Stomach (tissue), 8 donors: ENCODE measurements at regions not wholly inside any gene's neighbourhood (a gene's known extent, or its start where the extent isn't known, plus 50 kb on each side); places are given as distances from the start of the nearest gene placed in this dataset.
"Not testable (repeated sequence)": the region's sequence is repeated elsewhere in the genome, so short reads cannot be mapped to it uniquely, and the experiment has no call there.

ENCODE experiments used
- DNase-seq, 2 donors: peaks; one replicate each; pipeline versions ENCODE4 v3.0.0 to v3.0.0-alpha.2; 2013 to 2019
- H3K27ac ChIP-seq, 5 donors: fragments of 200-600 bp in 4 of 5; sonication (generic) in 4 of 5; one replicate each; pipeline ENCODE4 v1.5.1; 2013 to 2019; ENCODE audit warnings: mild to moderate bottlenecking in 1 of 5, moderate library complexity in 1 of 5
- H3K27me3 ChIP-seq, 3 donors: fragments of 200-600 bp; sonication (generic); one replicate each; pipeline ENCODE4 v1.5.1; 2017 to 2019; ENCODE audit warnings: mixed run types in 1 of 3
- H3K36me3 ChIP-seq, 4 donors: fragments of 200-600 bp; sonication (generic); 1 replicate in 3 of 4; 2 replicates in 1 of 4; pipeline ENCODE4 v1.5.1; 2016 to 2019
- H3K4me1 ChIP-seq, 4 donors: fragments of 200-600 bp; sonication (generic); one replicate each; pipeline ENCODE4 v1.5.1; 2016 to 2019
- H3K4me3 ChIP-seq, 4 donors: fragments of 200-600 bp; sonication (generic) in 3 of 4; one replicate each; pipeline ENCODE4 v1.5.1; 2016 to 2019; ENCODE audit warnings: mild to moderate bottlenecking in 1 of 4
- H3K9me3 ChIP-seq, 4 donors: fragments of 200-600 bp; sonication (generic); one replicate each; pipeline ENCODE4 v1.5.1; 2016 to 2019
- CTCF ChIP-seq, 7 experiments: fragments of 450-650 bp in 4 of 7; fragments of 200-600 bp in 3 of 7; sonication (generic) in 3 of 7; IDR thresholded peaks; one replicate each; pipeline ENCODE4 v1.5.1; 2016 to 2019; ENCODE audit warnings: antibody characterized with exemption in 7 of 7, control low read depth in 2 of 7, mild to moderate bottlenecking in 1 of 7
- EP300 ChIP-seq: sonication (generic); formaldehyde crosslinking; IDR thresholded peaks from one replicate; pipeline ENCODE4 v1.6.1; 2017; ENCODE audit warnings: antibody characterized with exemption
- POLR2A ChIP-seq, 4 donors: fragments of 450-650 bp; IDR thresholded peaks; one replicate each; pipeline ENCODE4 v1.6.1; 2016; ENCODE audit warnings: antibody characterized with exemption in 4 of 4, control low read depth in 2 of 4, mild to moderate bottlenecking in 1 of 4, moderate library complexity in 1 of 4
- POLR2AphosphoS5 ChIP-seq, 3 donors: sonication (generic); formaldehyde crosslinking; IDR thresholded peaks; one replicate each; pipeline ENCODE4 v1.6.1; 2016; ENCODE audit warnings: antibody characterized with exemption in 3 of 3
- WGBS, 5 donors: extraction: QIAGEN DNeasy Blood & Tissue Kit in 3 of 5; methylation state at CpG; one replicate each; pipeline versions ENCODE4 v1.1.5 to v1.1.7; 2013 to 2018; 5-methylcytosine and 5-hydroxymethylcytosine counted together
- intact Hi-C: fragments of 100-400 bp; cut with DNase I; formaldehyde crosslinking; loops from one replicate; pipeline ENCODE4 v1.15.1; 2023; ENCODE audit warnings: low total_unique reads
- donor health status: healthy with polysubstance abuse.
- donor health status: Bipolar disorder and iron deficiency.
- donor health status: healthy.

- no peak for TF ChIP-seq EP300
- no peak for TF ChIP-seq POLR2AphosphoS5 (IDR thresholded peaks at IDR 0.05)
- no peak for TF ChIP-seq POLR2A (IDR thresholded peaks at IDR 0.05)
- no peak for TF ChIP-seq CTCF (IDR thresholded peaks at IDR 0.05)
- no peaks in the 10 kb centered on the region for H3K36me3 ChIP-seq
- 73 to 86% (median 83%) methylated on average over 4 of the region's 4 CpGs for WGBS, 5 donors
- no peak overlapping the region for H3K27ac ChIP-seq
- no peaks in the 10 kb centered on the region for H3K27me3 ChIP-seq
- DNase-seq: no peak
- H3K4me3 ChIP-seq: no peak overlapping the region
- H3K4me1 ChIP-seq: no peaks in the 10 kb centered on the region
- intact Hi-C loops: no loop called here
- H3K9me3 ChIP-seq: no peaks in the 10 kb centered on the region
These were observed 246.3 kb downstream of the NUAK1 start for GRCh38 chr12:105892362-105892910.

GRCh38 chr12:105895197-105895832 lies 243.4 kb downstream of the NUAK1 start:
- H3K36me3 ChIP-seq, H3K27ac ChIP-seq, H3K27me3 ChIP-seq, H3K4me1 ChIP-seq, H3K9me3 ChIP-seq, DNase-seq, H3K4me3 ChIP-seq, intact Hi-C loops: not testable (repeated sequence)
- 63 to 73% (median 70%) methylated on average over 10 of the region's 10 CpGs for WGBS, 5 donors

GRCh38 chr12:105897311-105897725 lies 241.4 kb downstream of the NUAK1 start:
- no peak for DNase-seq
- Histone ChIP-seq H3K4me3 (no peak overlapping the region), H3K27me3 (no peaks in the 10 kb centered on the region), H3K27ac (no peak overlapping the region), H3K4me1 (no peaks in the 10 kb centered on the region), H3K36me3 (no peaks in the 10 kb centered on the region), H3K9me3 (no peaks in the 10 kb centered on the region)
- intact Hi-C loops: no loop called here
- no peak for TF ChIP-seq POLR2AphosphoS5 (IDR thresholded peaks at IDR 0.05)
- 56 to 82% (median 69%) methylated on average over 1 of the region's 1 CpG for WGBS, 5 donors

GRCh38 chr12:105898271-105898670 lies 240.5 kb downstream of the NUAK1 start:
- DNase-seq, H3K27me3 ChIP-seq, H3K9me3 ChIP-seq, intact Hi-C loops, H3K4me3 ChIP-seq, H3K27ac ChIP-seq, H3K4me1 ChIP-seq, H3K36me3 ChIP-seq: not testable (repeated sequence)
- WGBS, 5 donors: 68 to 79% (median 70%) methylated on average over 6 of the region's 6 CpGs

GRCh38 chr12:105899589-105899988 lies 239.2 kb downstream of the NUAK1 start:
- Histone ChIP-seq H3K4me1 (no peaks in the 10 kb centered on the region), H3K27me3 (no peaks in the 10 kb centered on the region), H3K4me3 (no peak overlapping the region), H3K27ac (no peak overlapping the region), H3K36me3 (no peaks in the 10 kb centered on the region), H3K9me3 (no peaks in the 10 kb centered on the region)
- intact Hi-C loops: no loop called here
- 50 to 74% (median 65%) methylated on average over 5 of the region's 5 CpGs for WGBS, 5 donors
- DNase-seq: no peak
- TF ChIP-seq POLR2A (IDR thresholded peaks at IDR 0.05): no peak
- no peak for TF ChIP-seq EP300
- no peak for TF ChIP-seq POLR2AphosphoS5 (IDR thresholded peaks at IDR 0.05)
- TF ChIP-seq CTCF (IDR thresholded peaks at IDR 0.05): no peak

GRCh38 chr12:105906561-105906960 lies 232.2 kb downstream of the NUAK1 start:
- no peaks in the 10 kb centered on the region for H3K36me3 ChIP-seq
- no peaks in the 10 kb centered on the region for H3K9me3 ChIP-seq
- H3K27me3 ChIP-seq: no peaks in the 10 kb centered on the region
- WGBS, 5 donors: 42 to 69% (median 45%) methylated on average over 1 of the region's 1 CpG
- H3K4me3 ChIP-seq: no peak overlapping the region
- DNase-seq: no peak
- intact Hi-C loops: no loop called here
- no peaks in the 10 kb centered on the region for H3K4me1 ChIP-seq
- TF ChIP-seq CTCF (IDR thresholded peaks at IDR 0.05): no peak
- no peak for TF ChIP-seq POLR2A (IDR thresholded peaks at IDR 0.05)
- no peak for TF ChIP-seq POLR2AphosphoS5 (IDR thresholded peaks at IDR 0.05)
- TF ChIP-seq EP300: no peak
- H3K27ac ChIP-seq: no peak overlapping the region
